Omental fat pad (tissue), 3 donors: ENCODE measurements at regions not wholly inside any gene's neighbourhood (a gene's known extent, or its start where the extent isn't known, plus 50 kb on each side); places are given as distances from the start of the nearest gene placed in this dataset.

Source experiments
- ATAC-seq: fragments of 150-250 bp; one replicate; pipeline ENCODE4 v1.9.1; 2016; ENCODE audit warnings: mild to moderate bottlenecking, moderate library complexity; ENCODE audit not compliant: low FRiP score
- DNase-seq: peaks from one replicate; pipeline ENCODE4 v3.0.0-alpha.2; 2019; ENCODE audit warnings: low spot score
- TF ChIP-seq, protein P1 (sequence below), 3 donors: fragments of 450-650 bp; IDR thresholded peaks; one replicate each; pipeline ENCODE4 v1.5.1; 2016 to 2017; ENCODE audit warnings: antibody characterized with exemption in 3 of 3, mild to moderate bottlenecking in 3 of 3, moderate library complexity in 2 of 3

GRCh38 chr1:57761628-57762027 is 337.8 kb upstream of the DAB1 start:
- TF ChIP-seq, protein P1, sequence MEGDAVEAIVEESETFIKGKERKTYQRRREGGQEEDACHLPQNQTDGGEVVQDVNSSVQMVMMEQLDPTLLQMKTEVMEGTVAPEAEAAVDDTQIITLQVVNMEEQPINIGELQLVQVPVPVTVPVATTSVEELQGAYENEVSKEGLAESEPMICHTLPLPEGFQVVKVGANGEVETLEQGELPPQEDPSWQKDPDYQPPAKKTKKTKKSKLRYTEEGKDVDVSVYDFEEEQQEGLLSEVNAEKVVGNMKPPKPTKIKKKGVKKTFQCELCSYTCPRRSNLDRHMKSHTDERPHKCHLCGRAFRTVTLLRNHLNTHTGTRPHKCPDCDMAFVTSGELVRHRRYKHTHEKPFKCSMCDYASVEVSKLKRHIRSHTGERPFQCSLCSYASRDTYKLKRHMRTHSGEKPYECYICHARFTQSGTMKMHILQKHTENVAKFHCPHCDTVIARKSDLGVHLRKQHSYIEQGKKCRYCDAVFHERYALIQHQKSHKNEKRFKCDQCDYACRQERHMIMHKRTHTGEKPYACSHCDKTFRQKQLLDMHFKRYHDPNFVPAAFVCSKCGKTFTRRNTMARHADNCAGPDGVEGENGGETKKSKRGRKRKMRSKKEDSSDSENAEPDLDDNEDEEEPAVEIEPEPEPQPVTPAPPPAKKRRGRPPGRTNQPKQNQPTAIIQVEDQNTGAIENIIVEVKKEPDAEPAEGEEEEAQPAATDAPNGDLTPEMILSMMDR (IDR thresholded peaks at IDR 0.05), result no peak
- ATAC-seq, result no peak
- no peak for DNase-seq

- no peak for ATAC-seq
- no peak for DNase-seq
- TF ChIP-seq, protein P1 (IDR thresholded peaks at IDR 0.05), result no peak
These were observed 329.0 kb upstream of the DAB1 start for GRCh38 chr1:57752843-57753242.

GRCh38 chr1:57748719-57749118 is 324.9 kb upstream of the DAB1 start:
- no peak for ATAC-seq
- TF ChIP-seq, protein P1 (IDR thresholded peaks at IDR 0.05), result no peak
- DNase-seq, result no peak

DNA sequence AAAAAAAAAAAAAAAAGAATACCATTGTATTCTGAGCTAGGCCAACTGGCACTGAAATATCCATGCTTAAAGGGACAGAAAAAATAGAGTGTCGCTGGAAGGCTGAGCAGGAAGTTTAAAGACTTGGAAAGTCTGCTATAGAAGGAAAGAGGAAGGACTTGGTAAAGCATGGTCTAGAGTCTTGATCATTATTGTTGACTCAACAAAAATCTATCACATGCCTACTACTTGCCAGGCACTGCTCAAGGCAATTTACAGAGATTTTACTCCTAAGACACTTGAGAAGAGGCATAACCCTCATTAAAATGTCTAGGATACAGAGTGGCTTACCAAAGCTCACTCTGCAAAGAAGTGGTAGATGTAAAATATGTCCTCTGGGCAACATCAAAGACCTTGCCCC is 324.0 kb upstream of the DAB1 start:
- no peak for DNase-seq
- no peak for ATAC-seq
- TF ChIP-seq, protein P1 (IDR thresholded peaks at IDR 0.05), result no peak

DNA sequence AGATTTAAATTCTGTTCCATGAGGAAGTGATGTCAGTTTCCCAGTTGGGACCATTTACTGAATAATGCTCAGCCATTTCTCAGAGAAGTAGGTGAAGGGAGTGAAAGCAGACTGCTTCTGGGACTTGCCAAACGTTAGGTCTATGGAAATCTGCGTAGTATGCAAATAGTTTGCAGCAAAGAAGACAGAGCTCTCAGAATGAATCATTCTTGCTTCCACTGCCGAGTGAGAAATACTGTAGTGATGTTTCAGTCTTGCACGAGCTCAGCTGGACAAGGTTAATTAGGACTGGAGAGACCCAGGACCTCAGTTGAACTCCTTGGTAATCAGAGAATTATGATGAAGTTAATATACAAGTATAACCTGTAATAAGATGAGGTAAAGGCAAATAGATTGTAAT is 317.7 kb upstream of the DAB1 start:
- ATAC-seq (no peak), DNase-seq (no peak)
- TF ChIP-seq, protein P1 (IDR thresholded peaks at IDR 0.05), result no peak

GRCh38 chr1:57736940-57737339 is 313.1 kb upstream of the DAB1 start:
- TF ChIP-seq, protein P1 (IDR thresholded peaks at IDR 0.05), result no peak
- ATAC-seq (no peak), DNase-seq (no peak)

DNA sequence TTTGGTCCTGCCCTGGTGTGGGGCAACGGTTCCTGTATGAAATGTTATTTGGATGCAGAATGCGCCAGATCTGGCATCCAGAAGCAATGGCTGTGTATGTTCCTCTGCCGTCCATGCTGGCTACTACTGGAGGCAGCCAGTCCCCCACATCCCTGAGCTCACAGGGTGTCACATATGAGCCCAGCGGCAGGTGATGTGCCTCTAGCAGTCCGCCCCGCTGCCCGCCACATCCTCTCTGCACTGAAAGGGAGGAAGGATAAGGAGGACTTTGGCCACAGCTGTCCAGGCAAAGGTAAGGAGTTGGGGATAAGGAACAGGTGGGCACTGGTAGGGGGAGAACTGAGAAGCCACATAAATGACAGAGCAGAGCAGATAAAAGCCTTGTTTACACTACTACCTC is 305.3 kb upstream of the DAB1 start:
- ATAC-seq (no peak), DNase-seq (no peak)
- TF ChIP-seq, protein P1 (IDR thresholded peaks at IDR 0.05), result no peak
